Panc1 (cell line): ENCODE measurements at regions not wholly inside any gene's neighbourhood (a gene's known extent, or its start where the extent isn't known, plus 50 kb on each side); places are given as distances from the start of the nearest gene placed in this dataset.

Source experiments
- ATAC-seq: fragments of 200-7000 bp; cut with Tn5 transposase; 2 replicates; pipeline ENCODE4 v1.9.1; 2020; ENCODE audit warnings: mild to moderate bottlenecking, moderate library complexity
- BruUV-seq: library from RNA; stranded (reverse); fragments of 400-500 nt; replicated peaks from 2 replicates; lab custom pipeline; 2021; lab: Mats Ljungman, UMichigan
- CTCF ChIA-PET: fragments of 300-600 bp; sonication (Branson Sonifier 250); formaldehyde crosslinking; loops from one replicate; lab custom pipeline; 2022; ENCODE audit warnings: antibody characterized with exemption; lab: Charles Lee
- POLR2A ChIA-PET: fragments of 300-600 bp; sonication (Branson Sonifier 250); formaldehyde crosslinking; loops from one replicate; lab custom pipeline; 2022; ENCODE audit warnings: antibody characterized with exemption; lab: Charles Lee
- DNase-seq: peaks from one replicate; pipeline ENCODE4 v3.0.0-alpha.2; 2010; ENCODE audit warnings: low read depth, low spot score
- H3K27ac ChIP-seq: 2 replicates; pipeline ENCODE4 v1.5.1; 2011; ENCODE audit warnings: mild to moderate bottlenecking, low read length, inconsistent platforms
- H3K27me3 ChIP-seq: fragments of 200-500 bp; sonication (Bioruptor generic); 2 replicates; pipeline ENCODE4 v1.6.0; 2014; ENCODE audit warnings: low read length, inconsistent platforms; ENCODE audit not compliant: control insufficient read depth, insufficient read depth
- H3K36me3 ChIP-seq: fragments of 200-500 bp; sonication (Bioruptor generic); 2 replicates; pipeline ENCODE4 v1.5.1; 2014; ENCODE audit warnings: inconsistent platforms, mild to moderate bottlenecking, low read length, moderate library complexity; ENCODE audit not compliant: control insufficient read depth, insufficient read depth
- H3K4me1 ChIP-seq: 2 replicates; pipeline ENCODE4 v1.5.1; 2011; ENCODE audit warnings: inconsistent platforms, mild to moderate bottlenecking, low read length, moderate library complexity; ENCODE audit not compliant: control insufficient read depth, insufficient read depth
- H3K4me3 ChIP-seq, 2 experiments: 2 replicates each; pipeline ENCODE4 v1.5.1; 2011 to 2012; ENCODE audit warnings: low read depth in 2 of 2, low read length in 2 of 2, mild to moderate bottlenecking in 2 of 2, inconsistent platforms in 1 of 2, moderate library complexity in 1 of 2
- H3K9me3 ChIP-seq: fragments of 200-500 bp; sonication (Bioruptor generic); 2 replicates; pipeline ENCODE4 v1.5.1; 2014; ENCODE audit warnings: low read depth, mild to moderate bottlenecking, inconsistent platforms, low read length, moderate library complexity; ENCODE audit not compliant: control insufficient read depth, insufficient read depth
- CTCF ChIP-seq: fragments of 450-650 bp; IDR thresholded peaks from 2 replicates; pipeline ENCODE4 v1.5.1; 2017; ENCODE audit warnings: mild to moderate bottlenecking
- POLR2AphosphoS5 ChIP-seq: IDR thresholded peaks from 2 replicates; pipeline ENCODE4 v1.6.1; 2012; ENCODE audit warnings: mild to moderate bottlenecking, low read depth, low read length, moderate library complexity
- SIN3A ChIP-seq: IDR thresholded peaks from 2 replicates; pipeline ENCODE4 v1.6.1; 2012; ENCODE audit warnings: low read depth, mild to moderate bottlenecking, low read length, moderate library complexity, borderline replicate concordance; ENCODE audit not compliant: insufficient read depth
- TCF7L2 ChIP-seq: IDR thresholded peaks from 2 replicates; pipeline ENCODE4 v1.6.1; 2011; ENCODE audit warnings: mild to moderate bottlenecking, low read depth, low read length, inconsistent platforms
- in situ Hi-C: cut with HindIII; loops from 2 replicates; pipeline ENCODE4 v1.10.0; 2016; ENCODE audit warnings: low sequenced_read_pairs, low pct_unique_long_range_greater_than_20kb
- intact Hi-C: fragments of 100-400 bp; cut with micrococcal nuclease; formaldehyde crosslinking; loops from one replicate; pipeline ENCODE4 v1.10.0; 2022; ENCODE audit not compliant: unreplicated experiment
- TF ChIP-seq, protein P1 (sequence below), 2 experiments: IDR thresholded peaks; 2 replicates each; pipeline ENCODE4 v1.6.1; 2011 to 2012; ENCODE audit warnings: low read depth in 2 of 2, control low read depth in 1 of 2, low read length in 1 of 2, mild to moderate bottlenecking in 1 of 2, moderate library complexity in 1 of 2; ENCODE audit not compliant: insufficient read depth in 1 of 2

- peaks cover 12% of the 10 kb centered on the region for H3K4me1 ChIP-seq
- no peaks in the 10 kb centered on the region for H3K9me3 ChIP-seq
- no peak for DNase-seq
- POLR2A ChIA-PET: no interaction called here
- in situ Hi-C loops: no loop called here
- H3K27ac ChIP-seq: peak overlapping the region; percentile 2; the same call in 1 of the 2 replicates
- CTCF ChIA-PET: no interaction called here
- no TSS peak for BruUV-seq
- no peak for TF ChIP-seq SIN3A
- no peak for TF ChIP-seq POLR2AphosphoS5
- TF ChIP-seq, protein P1, sequence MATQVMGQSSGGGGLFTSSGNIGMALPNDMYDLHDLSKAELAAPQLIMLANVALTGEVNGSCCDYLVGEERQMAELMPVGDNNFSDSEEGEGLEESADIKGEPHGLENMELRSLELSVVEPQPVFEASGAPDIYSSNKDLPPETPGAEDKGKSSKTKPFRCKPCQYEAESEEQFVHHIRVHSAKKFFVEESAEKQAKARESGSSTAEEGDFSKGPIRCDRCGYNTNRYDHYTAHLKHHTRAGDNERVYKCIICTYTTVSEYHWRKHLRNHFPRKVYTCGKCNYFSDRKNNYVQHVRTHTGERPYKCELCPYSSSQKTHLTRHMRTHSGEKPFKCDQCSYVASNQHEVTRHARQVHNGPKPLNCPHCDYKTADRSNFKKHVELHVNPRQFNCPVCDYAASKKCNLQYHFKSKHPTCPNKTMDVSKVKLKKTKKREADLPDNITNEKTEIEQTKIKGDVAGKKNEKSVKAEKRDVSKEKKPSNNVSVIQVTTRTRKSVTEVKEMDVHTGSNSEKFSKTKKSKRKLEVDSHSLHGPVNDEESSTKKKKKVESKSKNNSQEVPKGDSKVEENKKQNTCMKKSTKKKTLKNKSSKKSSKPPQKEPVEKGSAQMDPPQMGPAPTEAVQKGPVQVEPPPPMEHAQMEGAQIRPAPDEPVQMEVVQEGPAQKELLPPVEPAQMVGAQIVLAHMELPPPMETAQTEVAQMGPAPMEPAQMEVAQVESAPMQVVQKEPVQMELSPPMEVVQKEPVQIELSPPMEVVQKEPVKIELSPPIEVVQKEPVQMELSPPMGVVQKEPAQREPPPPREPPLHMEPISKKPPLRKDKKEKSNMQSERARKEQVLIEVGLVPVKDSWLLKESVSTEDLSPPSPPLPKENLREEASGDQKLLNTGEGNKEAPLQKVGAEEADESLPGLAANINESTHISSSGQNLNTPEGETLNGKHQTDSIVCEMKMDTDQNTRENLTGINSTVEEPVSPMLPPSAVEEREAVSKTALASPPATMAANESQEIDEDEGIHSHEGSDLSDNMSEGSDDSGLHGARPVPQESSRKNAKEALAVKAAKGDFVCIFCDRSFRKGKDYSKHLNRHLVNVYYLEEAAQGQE (IDR thresholded peaks at IDR 0.05; ENCODE audit: insufficient read depth in 1 of 2, low read depth in 2 of 2, low read length in 1 of 2): no peak
- TF ChIP-seq TCF7L2: no peak
- TF ChIP-seq CTCF: no peak
- H3K27me3 ChIP-seq: no peaks in the 10 kb centered on the region
- ATAC-seq: no peak
- no peaks in the 10 kb centered on the region for H3K36me3 ChIP-seq
- H3K4me3 ChIP-seq: no peak overlapping the region
- intact Hi-C loops: no loop called here
Measured at GRCh38 chr18:63043516-63043915, 276.1 kb downstream of the BCL2 start.

- BruUV-seq: no TSS peak
- Histone ChIP-seq H3K27ac (peak overlapping the region; percentile 44; the same call in 1 of the 2 replicates), H3K4me1 (peaks cover 9% of the 10 kb centered on the region), H3K4me3 (no peak overlapping the region), H3K9me3 (no peaks in the 10 kb centered on the region), H3K27me3 (no peaks in the 10 kb centered on the region), H3K36me3 (no peaks in the 10 kb centered on the region)
- intact Hi-C loops (no loop called here), in situ Hi-C loops (no loop called here)
- TF ChIP-seq, protein P1 (IDR thresholded peaks at IDR 0.05; ENCODE audit: insufficient read depth in 1 of 2, low read depth in 2 of 2, low read length in 1 of 2): no peak
- TF ChIP-seq POLR2AphosphoS5: no peak
- TF ChIP-seq TCF7L2: no peak
- TF ChIP-seq CTCF: no peak
- ChIA-PET POLR2A (no interaction called here), CTCF (no interaction called here)
- ATAC-seq (no peak), DNase-seq (no peak)
Measured at GRCh38 chr18:63042351-63042750, 277.2 kb downstream of the BCL2 start.
